Loucy (cell line): ENCODE measurements at regions not wholly inside any gene's neighbourhood (a gene's known extent, or its start where the extent isn't known, plus 50 kb on each side); places are given as distances from the start of the nearest gene placed in this dataset.

Experiments
- EZH2phosphoT487 ChIP-seq: fragments of 200-600 bp; IDR thresholded peaks from 2 replicates; pipeline ENCODE4 v1.6.1; 2018; ENCODE audit warnings: antibody characterized with exemption, mild to moderate bottlenecking, moderate library complexity, borderline replicate concordance
- TF ChIP-seq, protein P1 (sequence below): fragments of 200-600 bp; sonication (generic); conservative IDR thresholded peaks from 2 replicates; pipeline ENCODE4 v1.5.1; 2014; ENCODE audit warnings: mild to moderate bottlenecking, antibody characterized with exemption, low read length

DNA sequence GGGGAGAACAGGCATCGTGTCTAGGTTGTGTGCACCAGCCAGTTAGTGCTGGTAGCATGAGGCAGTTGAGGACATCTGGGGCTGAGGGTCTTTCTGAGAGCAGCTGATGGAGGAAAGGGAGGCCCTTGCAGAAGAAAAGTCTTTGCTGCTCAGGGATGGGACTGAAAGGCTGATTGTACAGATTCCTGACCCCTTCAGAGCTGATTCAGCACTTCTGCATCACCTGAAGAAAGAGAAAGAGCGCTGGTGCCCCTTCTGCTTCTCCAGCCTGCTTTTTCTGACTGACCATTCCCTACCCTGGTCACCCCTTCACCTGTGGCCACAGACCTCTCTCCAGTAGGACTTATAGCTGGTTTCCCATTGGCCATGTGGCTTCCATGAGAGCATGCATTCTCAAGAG lies 476.2 kb downstream of the TSHZ3 start:
- TF ChIP-seq, protein P1, sequence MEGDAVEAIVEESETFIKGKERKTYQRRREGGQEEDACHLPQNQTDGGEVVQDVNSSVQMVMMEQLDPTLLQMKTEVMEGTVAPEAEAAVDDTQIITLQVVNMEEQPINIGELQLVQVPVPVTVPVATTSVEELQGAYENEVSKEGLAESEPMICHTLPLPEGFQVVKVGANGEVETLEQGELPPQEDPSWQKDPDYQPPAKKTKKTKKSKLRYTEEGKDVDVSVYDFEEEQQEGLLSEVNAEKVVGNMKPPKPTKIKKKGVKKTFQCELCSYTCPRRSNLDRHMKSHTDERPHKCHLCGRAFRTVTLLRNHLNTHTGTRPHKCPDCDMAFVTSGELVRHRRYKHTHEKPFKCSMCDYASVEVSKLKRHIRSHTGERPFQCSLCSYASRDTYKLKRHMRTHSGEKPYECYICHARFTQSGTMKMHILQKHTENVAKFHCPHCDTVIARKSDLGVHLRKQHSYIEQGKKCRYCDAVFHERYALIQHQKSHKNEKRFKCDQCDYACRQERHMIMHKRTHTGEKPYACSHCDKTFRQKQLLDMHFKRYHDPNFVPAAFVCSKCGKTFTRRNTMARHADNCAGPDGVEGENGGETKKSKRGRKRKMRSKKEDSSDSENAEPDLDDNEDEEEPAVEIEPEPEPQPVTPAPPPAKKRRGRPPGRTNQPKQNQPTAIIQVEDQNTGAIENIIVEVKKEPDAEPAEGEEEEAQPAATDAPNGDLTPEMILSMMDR = no peak
- no peak for TF ChIP-seq EZH2phosphoT487
